Ovary (tissue), 3 donors: ENCODE measurements at regions not wholly inside any gene's neighbourhood (a gene's known extent, or its start where the extent isn't known, plus 50 kb on each side); places are given as distances from the start of the nearest gene placed in this dataset.

Source experiments
- EP300 ChIP-seq: sonication (generic); formaldehyde crosslinking; IDR thresholded peaks from one replicate; pipeline ENCODE4 v1.6.1; 2017; ENCODE audit warnings: antibody characterized with exemption
- TF ChIP-seq, protein P1 (sequence below), 3 donors: fragments of 450-650 bp in 2 of 3; fragments of 200-600 bp in 1 of 3; IDR thresholded peaks; one replicate each; pipeline versions ENCODE4 v1.5.1 to v1.8.0; 2016 to 2022; ENCODE audit warnings: antibody characterized with exemption in 3 of 3, mild to moderate bottlenecking in 1 of 3
- donor health status: DM: no; HTN: no; CAD: no.

GRCh38 chr11:26841818-26842473 is 120.1 kb upstream of the SLC5A12 start:
- TF ChIP-seq, protein P1, sequence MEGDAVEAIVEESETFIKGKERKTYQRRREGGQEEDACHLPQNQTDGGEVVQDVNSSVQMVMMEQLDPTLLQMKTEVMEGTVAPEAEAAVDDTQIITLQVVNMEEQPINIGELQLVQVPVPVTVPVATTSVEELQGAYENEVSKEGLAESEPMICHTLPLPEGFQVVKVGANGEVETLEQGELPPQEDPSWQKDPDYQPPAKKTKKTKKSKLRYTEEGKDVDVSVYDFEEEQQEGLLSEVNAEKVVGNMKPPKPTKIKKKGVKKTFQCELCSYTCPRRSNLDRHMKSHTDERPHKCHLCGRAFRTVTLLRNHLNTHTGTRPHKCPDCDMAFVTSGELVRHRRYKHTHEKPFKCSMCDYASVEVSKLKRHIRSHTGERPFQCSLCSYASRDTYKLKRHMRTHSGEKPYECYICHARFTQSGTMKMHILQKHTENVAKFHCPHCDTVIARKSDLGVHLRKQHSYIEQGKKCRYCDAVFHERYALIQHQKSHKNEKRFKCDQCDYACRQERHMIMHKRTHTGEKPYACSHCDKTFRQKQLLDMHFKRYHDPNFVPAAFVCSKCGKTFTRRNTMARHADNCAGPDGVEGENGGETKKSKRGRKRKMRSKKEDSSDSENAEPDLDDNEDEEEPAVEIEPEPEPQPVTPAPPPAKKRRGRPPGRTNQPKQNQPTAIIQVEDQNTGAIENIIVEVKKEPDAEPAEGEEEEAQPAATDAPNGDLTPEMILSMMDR (IDR thresholded peaks at IDR 0.05) = no peak
- no peak for TF ChIP-seq EP300
